Cardiac septum (tissue), 1 donor: ENCODE measurements at regions not wholly inside any gene's neighbourhood (a gene's known extent, or its start where the extent isn't known, plus 50 kb on each side); places are given as distances from the start of the nearest gene placed in this dataset.
"Not testable (repeated sequence)": the region's sequence is repeated elsewhere in the genome, so short reads cannot be mapped to it uniquely, and the experiment has no call there.

Experiments used
- DNase-seq: peaks from one replicate; pipeline ENCODE4 v3.0.0-alpha.2; 2020; ENCODE audit warnings: low spot score
- intact Hi-C: fragments of 100-400 bp; cut with DNase I; formaldehyde crosslinking; loops from one replicate; pipeline ENCODE4 v1.14.0; 2022
- donor health status: DM: no; HTN: no; CAD: no.

DNA sequence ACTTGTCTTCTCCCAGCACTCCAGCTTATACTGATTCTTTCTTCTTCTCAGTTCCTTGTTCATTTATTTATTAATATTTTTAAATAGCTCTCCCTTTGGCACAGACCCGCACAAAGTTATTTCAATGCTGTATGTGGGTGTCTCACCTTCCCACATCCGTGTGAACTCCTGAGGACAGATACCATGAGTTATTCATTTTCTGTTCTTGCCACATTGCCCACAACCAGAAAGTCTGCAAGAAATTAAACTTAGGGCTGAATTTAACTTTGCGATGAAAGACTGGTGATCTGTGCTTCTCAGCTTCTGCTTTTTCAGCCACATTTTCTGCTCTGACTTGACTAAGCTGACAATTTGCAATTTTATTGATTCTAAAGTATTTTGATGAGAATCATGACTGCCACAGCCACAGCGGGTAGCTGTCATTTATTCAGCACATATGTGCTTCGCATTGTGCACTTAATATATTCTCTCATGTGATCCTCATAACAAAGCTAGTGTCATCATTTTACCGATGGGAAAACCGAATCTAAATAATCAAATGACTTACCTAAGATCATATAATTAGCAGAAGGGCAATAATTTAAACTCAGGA is 569.8 kb downstream of the EDEM1 start:
- no peak for DNase-seq
- intact Hi-C loops, result no loop called here

DNA sequence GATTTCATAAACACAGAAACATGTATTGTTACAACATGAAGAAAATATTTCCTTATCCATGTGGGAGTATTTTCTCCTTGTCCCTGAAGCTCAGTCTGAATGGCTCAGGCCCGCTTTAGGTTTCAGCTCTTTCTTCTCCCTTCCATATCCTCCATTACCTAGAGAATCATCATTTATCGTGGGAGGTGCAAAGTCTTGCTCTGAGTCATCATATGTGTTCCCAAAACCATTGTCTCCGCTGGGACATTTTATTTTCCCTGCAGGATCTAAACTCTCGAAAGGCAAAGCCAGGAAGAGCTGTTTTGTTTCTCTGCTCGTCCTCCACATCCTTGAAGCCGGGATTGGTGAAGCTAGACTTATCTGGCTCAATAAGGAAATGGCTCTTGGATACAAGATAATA is 571.2 kb downstream of the EDEM1 start:
- intact Hi-C loops, result no loop called here
- no peak for DNase-seq

DNA sequence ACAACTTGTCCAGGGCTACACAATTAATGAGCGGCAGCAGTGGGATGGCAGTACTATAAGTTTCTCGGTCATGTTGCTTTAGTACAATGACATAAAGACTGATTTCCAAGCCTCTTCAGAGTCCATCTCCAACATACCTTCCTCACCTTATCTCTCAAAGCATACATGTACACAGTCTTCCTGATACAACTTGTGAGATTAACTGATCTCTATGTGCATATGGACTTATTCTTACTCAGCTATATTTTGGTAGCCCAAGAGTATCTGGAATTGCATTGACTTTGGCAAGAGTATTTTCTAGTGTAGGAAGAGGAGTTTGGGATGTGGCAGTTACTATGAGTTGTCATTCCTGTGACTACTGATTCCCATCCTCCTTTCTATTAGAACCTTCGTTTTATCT is 575.0 kb downstream of the EDEM1 start:
- DNase-seq, result no peak
- intact Hi-C loops, result no loop called here

DNA sequence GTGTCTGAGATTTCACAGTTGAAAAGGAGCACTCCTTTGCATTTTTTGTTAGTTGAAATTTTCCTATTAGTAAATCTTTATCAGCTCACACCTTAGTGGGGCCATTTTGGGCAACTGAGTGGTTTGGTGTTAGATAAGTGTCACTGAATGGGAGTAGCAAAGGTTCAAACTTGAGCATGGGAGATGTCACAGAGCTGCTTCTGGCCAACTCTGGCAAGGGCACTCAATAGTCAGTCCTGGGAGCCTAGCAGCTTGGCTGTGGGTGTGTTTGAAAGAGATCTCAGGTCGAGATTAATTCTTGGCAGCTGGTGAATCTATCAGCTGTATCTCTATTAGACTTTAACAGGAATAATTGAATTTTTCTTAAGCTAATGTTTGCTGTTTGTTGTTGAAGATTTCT is 579.3 kb downstream of the EDEM1 start:
- intact Hi-C loops, result no loop called here
- no peak for DNase-seq

DNA sequence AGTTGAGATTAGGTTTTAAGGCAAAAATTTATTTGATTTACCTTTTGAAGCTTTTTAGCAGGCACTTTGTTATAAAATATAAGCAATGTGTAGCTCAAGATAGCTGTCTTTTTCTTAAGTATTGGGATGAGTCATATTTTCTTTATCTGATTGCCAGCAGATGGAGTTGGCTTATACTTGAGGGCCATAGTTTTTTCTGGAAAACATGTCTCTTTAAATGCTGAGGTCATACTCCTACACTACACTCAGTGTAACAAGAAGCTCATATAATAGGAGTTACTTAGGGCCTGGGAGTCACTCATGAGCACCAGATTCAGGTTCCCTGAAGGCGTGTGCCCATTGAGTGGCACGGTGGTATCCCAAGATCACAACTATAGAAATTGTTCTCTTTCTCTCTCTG is 579.8 kb downstream of the EDEM1 start:
- no peak for DNase-seq
- intact Hi-C loops, result no loop called here

DNA sequence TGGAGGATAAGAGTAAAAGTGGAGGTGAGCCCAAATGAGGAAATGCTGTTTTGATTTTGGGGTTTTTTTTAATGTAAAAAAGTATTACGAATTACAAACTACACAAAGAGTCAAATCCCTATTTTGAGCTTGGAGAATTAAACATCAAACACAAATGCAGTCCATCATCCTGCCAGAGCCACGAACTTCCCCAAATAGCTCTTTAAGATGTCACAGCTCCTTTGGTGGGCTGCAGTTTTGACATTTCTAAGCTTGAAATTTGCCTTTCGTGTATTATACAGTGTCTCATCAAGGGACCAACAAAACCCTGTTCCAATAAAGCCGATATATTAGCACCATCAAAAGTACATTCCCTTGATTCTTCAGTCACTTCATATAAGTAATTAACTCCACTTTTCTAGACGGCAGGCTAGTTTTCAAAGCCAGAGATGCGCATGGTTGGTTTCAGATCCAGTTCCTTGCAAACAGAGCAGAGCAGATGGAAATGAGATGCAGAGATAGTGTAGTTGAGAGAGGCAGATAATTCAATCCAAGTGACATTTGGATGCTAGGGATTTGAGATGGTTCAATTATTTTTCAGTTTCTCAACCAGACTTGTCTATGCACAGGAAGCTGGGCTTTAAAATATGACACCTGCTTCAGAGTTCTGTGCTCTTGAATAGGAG is 580.9 kb downstream of the EDEM1 start:
- intact Hi-C loops, result no loop called here
- no peak for DNase-seq

DNA sequence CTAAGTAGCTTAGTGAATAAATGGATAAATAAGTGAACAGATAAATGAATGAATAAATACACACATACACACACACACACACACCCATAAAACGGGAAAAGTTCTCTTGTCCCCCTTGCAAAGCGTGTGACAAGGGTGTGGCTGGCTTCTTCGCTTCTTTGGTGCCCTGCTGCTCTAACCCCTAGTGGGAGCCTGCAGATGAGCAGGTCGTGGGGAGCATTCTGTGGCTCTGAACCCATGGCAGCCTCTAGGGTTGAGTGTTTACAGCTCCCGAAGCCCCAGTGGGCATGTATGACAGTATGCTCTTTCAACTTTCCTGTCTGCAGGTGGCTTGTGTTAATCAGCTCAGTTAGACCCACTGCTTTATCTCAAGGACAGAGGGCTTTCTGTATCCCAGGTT is 582.3 kb downstream of the EDEM1 start:
- DNase-seq, result no peak

DNA sequence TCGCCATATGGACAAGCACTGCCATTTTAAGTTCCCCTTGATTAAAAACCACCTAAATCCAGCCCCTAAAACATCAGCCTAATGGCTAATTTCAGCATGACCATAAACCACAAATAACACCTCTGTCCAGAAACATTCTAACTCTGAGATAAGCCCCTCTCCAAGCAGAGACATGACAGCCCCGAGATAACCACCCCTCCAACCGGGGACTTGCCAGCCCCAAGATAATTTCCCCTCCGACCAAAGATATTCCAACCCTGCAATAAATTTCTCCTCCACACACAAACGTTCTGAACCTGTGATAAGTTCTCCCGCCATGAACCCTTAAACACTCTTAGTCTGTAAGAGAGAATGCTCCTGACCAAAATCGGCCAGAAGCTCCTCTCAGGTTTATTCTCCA is 586.8 kb downstream of the EDEM1 start:
- intact Hi-C loops, result no loop called here
- DNase-seq, result no peak

More for the DNA sequence above, 582.3 kb downstream of the EDEM1 start:
- intact Hi-C loops, result no loop called here

DNA sequence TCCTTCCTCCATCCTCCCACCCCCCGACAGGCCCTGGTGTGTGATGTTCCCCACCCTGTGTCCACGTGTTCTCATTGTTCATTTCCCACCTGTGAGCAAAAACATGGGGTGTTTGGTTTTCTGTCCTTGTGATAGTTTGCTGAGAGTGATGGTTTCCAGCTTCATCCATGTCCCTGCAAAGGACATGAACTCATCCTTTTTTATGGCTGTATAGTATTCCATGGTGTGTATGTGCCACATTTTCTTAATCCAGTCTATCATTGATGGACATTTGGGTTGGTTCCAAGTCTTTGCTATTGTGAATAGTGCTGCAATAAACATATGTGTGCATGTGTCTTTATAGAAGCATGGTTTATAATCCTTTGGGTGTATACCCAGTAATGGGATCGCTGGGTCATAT is 587.6 kb downstream of the EDEM1 start:
- intact Hi-C loops, DNase-seq: not testable (repeated sequence)

DNA sequence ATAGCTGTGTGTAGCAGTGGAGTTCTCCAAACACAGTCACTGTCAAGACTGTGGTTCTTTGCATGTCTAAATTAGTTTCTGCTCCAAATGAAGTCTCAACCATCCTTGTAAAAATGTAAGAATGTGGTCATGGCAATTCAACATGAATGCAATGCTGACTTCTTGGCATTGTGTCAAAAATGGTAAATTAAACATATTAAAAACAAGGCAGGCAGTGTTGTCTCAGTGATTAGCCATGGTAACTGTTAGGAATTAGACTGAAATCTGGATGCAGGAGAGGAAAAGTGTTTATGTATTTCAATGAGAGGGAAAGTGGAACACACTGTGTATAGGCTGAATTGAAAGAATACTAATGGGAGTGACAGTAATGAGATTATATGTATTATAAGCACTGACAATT is 597.2 kb downstream of the EDEM1 start:
- intact Hi-C loops, result no loop called here
- no peak for DNase-seq

DNA sequence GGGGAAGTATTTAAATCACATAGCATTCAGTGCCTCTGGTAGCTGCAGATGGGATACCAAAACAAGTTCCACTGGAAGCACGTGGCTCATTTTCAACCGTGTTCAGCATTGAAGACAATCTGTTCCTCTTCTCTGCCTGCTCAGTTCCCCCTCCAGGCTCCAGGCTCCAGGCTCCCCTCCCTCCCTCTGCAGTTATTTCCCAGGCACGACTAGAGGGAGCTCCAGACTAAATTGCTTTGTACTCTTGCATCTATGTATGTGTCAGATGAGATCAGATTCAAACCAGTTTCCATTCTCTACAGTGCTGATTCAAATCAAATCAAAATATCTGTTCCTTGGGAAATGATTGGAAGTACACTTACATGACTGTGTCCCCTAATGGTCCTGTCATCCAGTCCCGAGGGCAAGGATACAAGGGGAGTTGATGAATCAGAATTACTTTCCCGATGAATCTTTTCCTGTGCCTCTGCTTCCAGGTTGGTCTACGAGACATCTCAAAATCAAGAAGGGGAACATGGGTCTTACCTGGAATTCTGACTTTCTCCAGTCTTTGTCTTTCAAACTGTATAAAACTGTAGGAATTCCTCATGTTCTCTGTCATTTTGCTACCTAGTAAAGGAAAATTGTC is 600.5 kb downstream of the EDEM1 start:
- intact Hi-C loops, result no loop called here
- no peak for DNase-seq

DNA sequence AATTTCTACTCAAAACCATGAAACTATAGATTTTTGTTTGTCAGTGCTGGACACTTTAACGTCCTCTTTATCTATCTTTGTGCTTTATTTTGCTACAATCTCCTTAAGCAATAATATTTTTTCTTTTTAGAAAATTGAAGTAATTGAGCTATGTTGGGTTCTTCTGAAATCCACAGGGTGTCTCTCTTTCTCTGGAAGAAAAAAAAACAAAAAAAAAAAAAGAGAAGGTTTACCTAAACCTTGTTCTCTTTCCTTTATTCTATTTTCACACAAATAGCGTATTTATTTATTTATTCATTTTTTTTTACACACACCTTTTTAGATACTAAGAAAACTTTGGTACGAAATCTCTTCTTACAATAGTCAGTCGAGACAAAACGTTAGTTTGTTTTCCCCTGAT is 601.0 kb downstream of the EDEM1 start:
- no peak for DNase-seq
- intact Hi-C loops, result no loop called here

DNA sequence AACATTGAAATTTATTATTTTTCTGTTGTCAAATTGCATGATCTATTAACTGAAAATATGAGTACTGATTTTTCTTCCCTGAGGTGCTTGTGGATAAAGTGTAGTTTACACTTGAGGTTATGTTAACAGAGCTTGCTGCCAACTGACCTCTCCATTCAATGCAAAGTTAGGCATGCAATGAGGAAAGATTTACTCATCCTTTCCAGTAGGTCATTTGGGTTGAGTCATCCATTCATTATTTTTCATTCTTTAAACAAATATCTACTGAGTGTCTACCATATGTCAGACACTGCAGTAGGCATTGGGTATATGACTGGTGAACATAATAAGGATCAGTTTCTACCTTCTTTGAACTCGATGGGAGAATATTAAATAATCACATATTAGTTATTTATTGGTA is 604.1 kb downstream of the EDEM1 start:
- no peak for DNase-seq
- intact Hi-C loops, result no loop called here

DNA sequence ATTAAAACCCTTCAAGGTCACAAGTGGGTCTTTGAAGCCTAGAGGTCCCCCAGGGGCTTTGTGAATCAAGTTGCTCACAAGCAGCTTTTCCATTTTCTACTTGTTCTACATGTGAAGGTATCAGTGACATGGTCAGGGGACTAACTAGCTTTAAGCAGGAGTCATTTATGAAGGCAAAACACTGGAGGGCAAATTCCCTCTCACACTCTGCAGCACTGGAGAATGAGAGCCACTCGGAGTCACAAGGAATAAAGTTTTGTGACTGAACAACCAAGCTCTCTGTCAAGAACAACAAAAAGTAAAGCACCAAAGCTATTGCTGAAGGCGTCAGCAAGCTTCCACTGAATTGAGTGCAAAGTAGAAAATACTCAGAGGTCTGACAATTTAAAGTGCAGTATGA is 609.0 kb downstream of the EDEM1 start:
- no peak for DNase-seq
- intact Hi-C loops, result no loop called here

DNA sequence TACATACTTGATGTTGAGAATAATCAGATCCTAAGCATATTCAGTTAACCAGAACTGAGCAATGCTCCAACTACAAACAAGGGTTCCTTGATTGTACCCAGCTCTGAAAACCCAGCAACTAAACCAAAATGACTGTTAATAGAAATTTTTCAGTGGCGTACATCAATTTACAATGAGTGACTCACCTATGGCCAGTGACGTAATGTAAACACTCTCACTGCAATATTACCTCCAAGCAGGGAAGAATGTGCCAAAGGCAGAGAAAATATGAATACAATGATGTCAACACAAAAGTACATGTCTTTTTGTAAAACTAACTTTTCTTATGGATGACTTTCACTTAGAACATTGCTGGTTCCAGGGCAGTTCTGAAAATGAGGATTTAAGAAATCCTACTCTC is 611.3 kb downstream of the EDEM1 start:
- no peak for DNase-seq
- intact Hi-C loops, result no loop called here

DNA sequence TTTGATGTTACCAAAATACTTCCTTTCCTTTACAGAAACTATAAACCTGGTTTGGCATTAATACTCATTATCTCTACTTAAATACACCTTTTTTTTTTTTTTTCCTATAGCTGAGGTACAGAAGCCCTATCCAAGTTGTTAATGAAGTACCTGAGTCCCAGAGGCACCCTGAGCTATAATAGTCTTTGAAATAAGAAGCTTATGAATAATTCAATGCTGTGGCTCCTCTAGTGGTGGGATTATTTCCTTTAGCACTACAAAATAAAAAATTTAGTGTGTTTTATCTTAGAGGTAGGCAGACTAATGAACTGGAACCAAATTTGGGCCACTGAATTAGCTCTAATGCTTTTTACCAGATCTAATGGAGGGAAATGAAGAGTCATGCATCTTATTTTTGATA is 611.9 kb downstream of the EDEM1 start:
- no peak for DNase-seq
- intact Hi-C loops, result no loop called here

DNA sequence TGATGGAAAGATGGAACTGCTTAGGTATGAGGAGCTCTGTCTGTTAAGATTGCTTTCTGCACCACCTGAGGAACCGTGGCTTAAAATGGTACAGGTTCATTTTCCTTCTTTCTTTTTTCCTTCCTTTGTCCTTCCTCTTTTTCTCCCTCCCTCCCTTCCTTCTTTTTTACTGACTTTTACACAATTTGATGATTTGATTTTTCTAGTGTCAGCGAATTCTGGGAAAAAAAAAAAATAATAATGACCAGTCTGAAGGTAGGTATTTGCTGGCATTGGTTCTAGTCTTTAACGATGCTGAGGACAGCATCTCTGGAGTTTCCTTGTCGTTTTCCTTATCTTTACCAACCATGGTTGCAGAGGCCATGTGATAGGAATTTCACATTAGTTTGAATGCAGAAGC is 613.5 kb downstream of the EDEM1 start:
- DNase-seq, result no peak
- intact Hi-C loops, result no loop called here

DNA sequence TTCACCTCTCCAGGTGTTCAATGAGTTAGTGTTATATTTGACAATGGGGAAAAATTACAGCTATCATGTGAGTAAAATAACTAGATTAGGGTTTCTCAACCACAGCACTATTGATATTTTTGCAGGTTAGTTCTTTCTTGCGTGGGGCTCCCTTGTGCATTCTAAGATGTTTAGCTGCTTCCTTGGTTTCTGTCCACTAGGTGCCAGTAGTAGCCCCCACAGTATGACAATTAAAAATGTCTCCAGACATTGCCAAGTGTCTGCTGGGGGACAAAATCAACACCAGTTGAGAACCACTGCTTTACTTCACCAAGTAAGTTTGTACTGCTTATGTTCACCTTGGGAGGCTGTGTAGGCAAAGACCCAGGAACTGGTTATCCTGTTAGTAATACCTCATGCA is 618.7 kb downstream of the EDEM1 start:
- intact Hi-C loops, result no loop called here
- DNase-seq, result no peak

DNA sequence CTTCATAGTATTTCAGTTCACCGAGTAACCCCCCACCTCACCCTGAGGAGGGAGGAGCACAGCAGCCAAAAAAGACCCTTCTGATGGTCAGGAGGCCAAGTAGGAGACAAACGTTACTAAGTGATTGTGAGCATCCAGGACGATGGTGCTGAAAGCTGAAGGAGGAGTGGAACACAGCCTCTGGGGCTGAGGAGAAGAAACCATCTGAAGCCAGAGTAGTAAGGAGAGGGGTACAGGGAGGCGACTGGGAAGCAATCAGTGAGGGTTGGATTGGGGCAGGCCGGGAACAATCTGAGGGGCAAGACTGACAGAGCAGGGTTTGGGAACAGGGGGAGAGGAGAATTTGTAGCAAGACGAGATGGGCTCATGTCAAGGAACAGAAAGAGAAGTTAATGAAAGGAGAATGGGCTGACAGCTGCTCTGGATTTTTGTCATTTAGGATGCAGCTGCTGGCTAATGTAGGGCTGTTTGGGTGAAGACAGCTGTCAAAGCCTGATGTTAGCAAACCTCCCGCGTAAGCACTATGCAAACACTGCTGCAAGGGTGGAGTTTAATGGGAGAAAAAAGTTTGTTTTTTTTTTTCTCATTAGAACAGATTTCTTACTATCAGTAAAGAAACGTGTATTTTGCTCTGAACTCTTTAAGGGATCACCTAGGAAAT is 622.2 kb downstream of the EDEM1 start:
- intact Hi-C loops, result no loop called here
- DNase-seq, result no peak

DNA sequence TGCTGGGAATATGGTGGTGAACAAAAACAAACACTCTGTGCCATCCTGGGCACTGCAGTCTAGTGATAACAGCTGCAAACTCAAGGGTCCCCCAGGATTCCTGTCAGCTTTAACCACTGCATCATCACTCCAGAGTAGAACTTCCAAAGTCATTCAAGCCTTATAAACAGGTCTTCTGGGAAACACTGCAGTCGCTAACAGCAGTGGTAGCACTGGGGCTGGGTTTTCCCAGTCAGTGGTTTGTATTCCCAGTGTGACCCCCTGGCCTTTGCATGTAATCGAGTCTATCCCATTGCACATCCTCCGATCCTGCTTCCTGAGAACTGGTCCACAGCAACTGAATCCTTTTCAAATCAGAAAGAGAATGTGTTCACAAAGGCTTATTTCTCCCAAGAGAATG is 623.5 kb downstream of the EDEM1 start:
- intact Hi-C loops, result no loop called here
- DNase-seq, result no peak

DNA sequence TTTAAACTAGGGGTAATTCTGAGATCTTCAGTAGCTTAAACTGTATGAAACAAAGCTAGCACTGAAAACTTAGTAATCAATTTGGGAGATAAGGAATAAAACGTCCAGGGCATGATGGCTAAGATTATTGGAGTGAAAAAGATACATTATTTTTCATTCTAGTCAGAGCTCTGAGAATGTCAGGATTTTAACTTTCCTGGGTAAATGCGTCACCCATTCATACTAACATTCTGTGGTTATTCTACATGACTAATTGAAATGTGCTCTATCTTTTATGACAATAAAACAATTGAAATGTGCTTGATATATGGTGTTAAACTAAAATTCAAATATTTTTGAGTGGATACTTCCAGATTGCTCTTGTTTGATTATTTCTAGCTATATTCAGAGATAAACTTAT is 626.0 kb downstream of the EDEM1 start:
- intact Hi-C loops, result no loop called here
- no peak for DNase-seq
